ENCODE measurements at regions not wholly inside any gene's neighbourhood (a gene's known extent, or its start where the extent isn't known, plus 50 kb on each side); places are given as distances from the start of the nearest gene placed in this dataset.

- TF ChIP-seq POLR2A (IDR thresholded peaks at IDR 0.05), result no peak
- no peak for TF ChIP-seq CTCF (IDR thresholded peaks at IDR 0.05)
- no peak for TF ChIP-seq EP300 (IDR thresholded peaks at IDR 0.05)
These were observed 322.8 kb downstream of the EDEM1 start for GRCh38 chr3:5510300-5510699.
